HG02759 (cell line): ENCODE measurements at regions not wholly inside any gene's neighbourhood (a gene's known extent, or its start where the extent isn't known, plus 50 kb on each side); places are given as distances from the start of the nearest gene placed in this dataset.
"Not testable (repeated sequence)": the region's sequence is repeated elsewhere in the genome, so short reads cannot be mapped to it uniquely, and the experiment has no call there.

Experiments
- ATAC-seq: cut with Tn5 transposase; IDR thresholded peaks from one replicate; pipeline ENCODE4 v1.9.1; 2021; ENCODE audit warnings: mild to moderate bottlenecking, moderate library complexity; ENCODE audit not compliant: unreplicated experiment

- ATAC-seq, result no peak
These were observed 101.4 kb upstream of the ATP5MC3 start for GRCh38 chr2:175282886-175283285.

DNA sequence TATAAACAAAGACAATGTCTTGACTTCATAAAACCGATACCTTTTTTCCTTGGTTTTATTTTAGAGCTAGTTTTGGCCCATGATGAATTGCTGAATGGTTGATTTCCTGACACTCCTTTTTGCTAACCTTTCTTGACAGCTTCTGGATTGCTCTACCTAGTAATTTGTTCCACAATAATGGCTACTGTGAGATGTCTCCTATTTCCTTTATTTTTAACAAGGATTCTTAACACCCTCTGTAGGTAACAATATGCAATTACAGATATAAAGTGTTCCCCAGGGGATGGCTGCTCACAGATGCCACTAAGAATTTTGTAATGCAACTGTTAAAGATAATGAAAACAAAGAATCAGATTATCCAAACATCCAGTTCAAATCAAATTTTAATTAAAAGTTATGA, 100.8 kb upstream of the ATP5MC3 start:
- peak; percentile 49 for ATAC-seq

DNA sequence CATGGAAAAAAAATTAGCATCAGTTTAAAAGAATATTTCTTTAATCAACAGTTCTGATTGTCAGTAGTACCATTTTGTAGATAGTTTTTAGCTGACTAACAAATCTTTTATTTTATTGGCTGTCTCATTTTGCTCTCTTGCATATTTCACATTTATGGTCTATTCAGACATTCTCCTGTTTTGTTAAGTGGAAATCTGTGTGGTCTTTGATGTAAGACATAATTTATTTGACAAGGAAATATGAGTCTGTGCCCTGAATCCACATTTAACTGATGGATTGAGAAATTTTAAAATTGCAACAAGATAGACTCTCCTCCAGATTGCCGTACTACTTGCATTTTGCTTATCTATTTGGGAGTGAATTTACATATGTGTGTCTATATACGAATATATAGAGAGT, 96.3 kb upstream of the ATP5MC3 start:
- ATAC-seq, result no peak

- no peak for ATAC-seq
These were observed 94.0 kb upstream of the ATP5MC3 start for GRCh38 chr2:175275539-175275938.

GRCh38 chr2:175259164-175259563, 77.7 kb upstream of the ATP5MC3 start:
- ATAC-seq, result no peak

DNA sequence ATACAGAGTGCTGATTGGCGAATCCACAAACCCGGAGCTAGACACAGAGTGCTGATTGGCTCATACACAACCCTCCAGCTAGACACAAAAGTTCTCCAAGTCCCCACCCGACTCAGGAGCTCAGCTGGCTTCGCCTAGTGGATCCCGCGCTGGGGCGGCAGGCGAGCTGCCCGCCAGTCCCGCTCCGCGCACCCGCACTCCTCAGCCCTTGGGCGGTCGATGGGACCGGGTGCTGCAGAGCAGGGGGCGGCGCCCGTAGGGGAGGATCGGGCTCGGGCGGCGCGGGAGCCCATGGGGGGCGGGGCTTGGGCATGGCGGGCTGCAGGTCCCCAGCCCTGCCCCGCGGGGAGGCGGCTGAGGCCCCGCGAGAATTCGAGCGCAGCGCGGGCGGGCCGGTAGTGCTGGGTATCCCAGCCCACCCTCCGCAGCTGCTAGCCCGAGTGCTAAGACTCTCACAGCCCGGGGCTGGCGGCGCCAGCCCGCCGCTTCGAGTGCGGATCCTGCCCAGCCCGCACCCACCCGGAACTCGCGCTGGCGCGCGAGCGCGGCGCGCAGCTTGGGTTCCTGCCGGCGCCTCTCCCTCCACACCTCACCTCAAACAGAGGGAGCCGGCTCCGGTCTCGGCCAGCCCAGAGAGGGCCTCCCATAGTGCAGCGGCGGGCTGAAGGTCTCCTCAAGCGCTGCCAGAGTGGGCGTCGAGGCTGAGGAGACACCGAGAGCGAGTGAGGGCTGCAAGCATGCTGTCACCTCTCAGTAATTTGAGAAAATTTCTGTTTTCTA, 75.5 kb upstream of the ATP5MC3 start:
- no peak for ATAC-seq

DNA sequence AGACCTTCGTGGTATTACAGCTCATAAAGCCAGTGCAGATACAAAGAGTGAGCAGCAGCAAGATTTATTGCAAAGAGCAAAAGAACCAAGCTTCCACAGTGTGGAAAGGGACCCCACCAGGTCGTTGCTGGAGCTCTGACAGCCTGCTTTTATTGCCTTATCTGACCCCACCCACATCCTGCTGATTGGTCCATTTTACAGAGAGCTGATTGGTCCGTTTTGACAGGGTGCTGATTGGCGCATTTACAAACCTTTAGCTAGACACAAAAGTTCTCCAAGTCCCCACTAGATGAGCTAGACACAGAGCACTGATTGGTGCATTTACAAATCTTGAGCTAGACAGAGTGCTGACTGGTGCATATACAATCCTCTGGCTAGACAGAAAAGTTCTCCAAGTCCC, 74.9 kb upstream of the ATP5MC3 start:
- not testable (repeated sequence) for ATAC-seq

DNA sequence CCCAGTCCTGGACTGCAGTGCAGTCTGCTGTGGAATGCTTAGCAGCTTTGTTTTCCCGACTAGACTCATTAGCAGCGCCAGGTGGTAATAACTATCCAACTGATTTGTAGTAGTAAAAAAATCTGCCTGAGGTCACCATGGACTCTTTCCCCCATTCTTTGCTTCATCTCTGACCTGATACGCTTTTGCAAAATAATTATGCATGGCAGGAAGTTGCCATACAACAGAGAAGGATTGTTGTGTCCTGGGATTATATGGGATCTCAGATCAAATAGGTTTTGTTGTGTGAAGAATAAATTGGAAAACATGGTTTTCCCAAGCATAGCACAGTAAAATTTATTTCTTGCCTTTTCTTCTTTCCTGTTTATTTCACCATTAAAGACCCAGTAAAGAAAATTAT, 72.4 kb upstream of the ATP5MC3 start:
- ATAC-seq, result no peak

GRCh38 chr2:175251425-175252041, 70.0 kb upstream of the ATP5MC3 start:
- ATAC-seq, result no peak

- ATAC-seq, result no peak
These were observed 65.6 kb upstream of the ATP5MC3 start for GRCh38 chr2:175247159-175247558.

DNA sequence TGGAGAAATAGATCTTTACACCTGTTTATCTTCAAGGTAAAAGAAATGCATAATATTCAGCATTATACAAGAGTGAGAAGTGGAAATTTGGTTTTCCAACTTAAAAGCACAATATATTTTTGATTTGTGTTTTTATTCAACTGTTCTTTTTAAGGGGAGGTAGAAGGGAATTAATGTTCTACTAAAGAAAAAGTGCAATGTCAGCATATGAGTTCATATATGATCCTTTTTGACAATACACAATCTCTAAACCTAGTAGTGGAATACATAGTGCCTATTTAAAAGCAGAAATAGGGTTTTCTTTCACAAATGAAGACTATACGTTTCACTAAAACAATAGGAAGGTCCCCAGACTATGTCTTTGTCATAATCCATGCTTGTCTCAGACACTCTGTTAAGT, 63.2 kb upstream of the ATP5MC3 start:
- ATAC-seq, result no peak

GRCh38 chr2:175241691-175242090, 60.2 kb upstream of the ATP5MC3 start:
- ATAC-seq, result no peak

DNA sequence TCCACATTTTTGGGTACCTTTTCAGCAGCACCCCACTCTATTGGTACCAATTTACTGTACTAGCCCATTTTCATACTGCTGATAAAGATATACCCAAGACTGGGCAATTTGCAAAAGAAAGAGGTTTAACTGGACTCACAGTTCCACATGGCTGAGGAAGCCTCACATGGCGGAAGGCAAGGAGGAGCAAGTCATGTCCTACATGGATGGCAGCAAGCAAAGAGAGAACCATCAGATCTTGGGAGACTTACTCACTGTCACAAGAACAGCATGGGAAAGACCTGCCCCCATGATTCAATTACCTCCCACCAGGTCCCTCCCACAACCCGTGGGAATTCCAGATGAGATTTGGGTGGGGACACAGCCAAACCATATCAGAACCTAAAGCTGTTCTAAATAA, 58.5 kb upstream of the ATP5MC3 start:
- not testable (repeated sequence) for ATAC-seq

DNA sequence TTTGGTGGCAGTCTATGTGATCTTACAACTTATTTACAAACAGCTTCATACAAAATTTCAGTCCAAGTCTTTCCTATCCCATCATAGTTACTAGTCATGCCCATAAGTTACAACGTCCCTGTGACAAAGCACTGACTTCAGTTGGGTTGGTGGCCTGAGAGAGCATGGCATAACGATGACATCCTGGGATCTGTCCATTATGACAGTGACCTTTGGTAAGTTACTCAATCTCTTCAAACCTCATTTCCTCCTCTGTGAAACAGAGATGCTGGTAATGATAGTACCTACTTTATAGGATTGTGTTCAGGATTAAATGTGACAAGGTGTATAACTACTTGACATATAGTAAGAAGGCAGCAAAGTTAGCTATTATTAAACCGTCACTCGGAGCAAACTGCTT, 55.4 kb upstream of the ATP5MC3 start:
- ATAC-seq, result no peak

- ATAC-seq, result peak; percentile 71
These were observed 53.1 kb upstream of the ATP5MC3 start for GRCh38 chr2:175234650-175235049.

DNA sequence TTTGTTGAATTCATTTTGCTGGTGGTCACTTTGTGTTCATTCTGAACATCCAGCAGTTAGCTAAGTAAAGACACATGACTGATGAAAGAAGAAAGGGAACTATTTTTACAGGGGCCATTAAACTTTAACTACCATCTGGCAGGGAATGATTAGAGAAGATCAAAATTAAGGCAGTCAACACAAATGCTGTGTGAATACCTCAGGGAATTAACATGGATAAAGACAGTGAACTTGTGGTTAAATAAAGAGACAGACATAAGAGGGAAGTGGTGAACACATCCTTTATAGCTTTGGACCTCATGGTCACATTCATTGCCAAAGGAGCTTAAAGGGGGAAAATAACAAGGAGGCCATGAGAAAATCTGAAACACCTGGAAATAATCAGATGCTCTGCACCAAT, 52.6 kb upstream of the ATP5MC3 start:
- peak; percentile 28 for ATAC-seq

DNA sequence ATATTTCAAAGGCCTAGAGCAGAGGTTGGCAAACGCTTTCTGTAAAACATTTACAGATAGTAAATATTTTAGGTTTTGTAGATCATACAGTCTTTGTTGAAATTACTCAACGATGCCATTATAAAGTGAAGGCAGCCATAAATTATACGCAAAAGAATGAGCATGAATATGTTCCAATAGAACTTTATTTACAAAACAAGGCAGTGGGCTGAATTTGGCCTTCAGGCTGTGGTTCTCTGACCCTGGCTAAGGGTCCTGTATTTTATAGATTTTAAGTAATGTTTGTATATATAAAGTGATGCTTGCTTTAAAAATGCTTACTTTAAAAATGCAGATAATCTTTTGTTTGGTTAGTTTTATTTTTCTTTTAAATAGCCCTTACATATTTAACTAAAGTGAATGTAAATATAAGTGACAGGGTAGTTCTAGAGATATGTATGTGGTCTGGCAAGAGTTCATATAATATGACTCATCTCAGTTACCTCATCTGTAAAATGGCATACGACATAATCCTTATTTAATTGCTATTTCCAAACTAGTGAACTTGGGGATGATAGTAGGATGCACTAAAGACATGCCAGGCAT, 51.7 kb upstream of the ATP5MC3 start:
- no peak for ATAC-seq
